Activated T-helper 2 cell treated with anti-CD3 and anti-CD28 coated beads, Interferon-gamma antibody, Interleukin-2, Interleukin-4, amounts not matched to agents 10 μg/mL and 5 μg/mL and 100 μg/mL, durations not matched to agents 14 hours and 24 hours and 36 hours (primary cell): ENCODE measurements at regions not wholly inside any gene's neighbourhood (a gene's known extent, or its start where the extent isn't known, plus 50 kb on each side); places are given as distances from the start of the nearest gene placed in this dataset.

Source experiments
- DNase-seq: peaks from one replicate; pipeline ENCODE4 v3.0.0; 2021; ENCODE audit warnings: low spot score
- H3K27ac Mint-ChIP-seq: one replicate; pipeline ENCODE4 v1.8.0; 2021; ENCODE audit warnings: mixed read lengths
- H3K27me3 Mint-ChIP-seq: one replicate; pipeline ENCODE4 v1.8.0; 2021; ENCODE audit warnings: low read depth, mixed read lengths
- H3K36me3 Mint-ChIP-seq: one replicate; pipeline ENCODE4 v1.8.0; 2021; ENCODE audit warnings: low read depth, mixed read lengths
- H3K4me1 Mint-ChIP-seq: one replicate; pipeline ENCODE4 v1.8.0; 2021; ENCODE audit warnings: low read depth, mixed read lengths
- H3K4me3 Mint-ChIP-seq: one replicate; pipeline ENCODE4 v1.8.0; 2021; ENCODE audit warnings: low read depth, mild to moderate bottlenecking, moderate library complexity, mixed read lengths
- H3K9me3 Mint-ChIP-seq: one replicate; pipeline ENCODE4 v1.8.0; 2021; ENCODE audit warnings: mixed read lengths
- intact Hi-C: fragments of 100-400 bp; cut with micrococcal nuclease; formaldehyde crosslinking; loops from one replicate; pipeline ENCODE4 v1.15.1; 2023

- intact Hi-C loops, result no loop called here
- Mint-ChIP-seq H3K36me3 (no peaks in the 10 kb centered on the region), H3K4me3 (no peak overlapping the region), H3K9me3 (peaks cover 5% of the 10 kb centered on the region), H3K4me1 (no peaks in the 10 kb centered on the region), H3K27me3 (no peaks in the 10 kb centered on the region), H3K27ac (no peak overlapping the region)
- DNase-seq, result no peak
These were observed 563.1 kb upstream of the INTU start for GRCh38 chr4:127069675-127070074.

DNA sequence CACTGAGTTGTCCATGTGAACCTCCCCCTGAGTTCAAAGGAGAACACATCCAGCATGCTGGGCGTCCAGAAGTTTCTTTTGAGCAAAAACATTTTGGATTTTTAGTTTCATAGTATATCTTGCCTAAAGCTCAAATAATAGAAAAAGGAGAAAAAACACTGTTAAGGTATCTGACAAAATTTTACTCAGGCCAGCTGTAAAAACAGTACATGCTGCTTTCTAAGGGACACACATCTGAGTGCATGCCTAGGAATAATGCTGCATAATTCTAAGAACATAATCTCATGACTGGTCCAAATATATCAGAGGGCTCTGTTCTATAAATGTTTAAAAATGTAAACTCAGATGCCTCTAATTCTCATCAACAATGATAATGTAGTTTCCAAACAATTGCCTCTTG is 561.3 kb upstream of the INTU start:
- Mint-ChIP-seq H3K9me3 (peaks cover 8% of the 10 kb centered on the region), H3K4me1 (no peaks in the 10 kb centered on the region), H3K36me3 (no peaks in the 10 kb centered on the region), H3K27me3 (no peaks in the 10 kb centered on the region), H3K27ac (no peak overlapping the region), H3K4me3 (no peak overlapping the region)
- DNase-seq, result no peak
- intact Hi-C loops, result no loop called here

DNA sequence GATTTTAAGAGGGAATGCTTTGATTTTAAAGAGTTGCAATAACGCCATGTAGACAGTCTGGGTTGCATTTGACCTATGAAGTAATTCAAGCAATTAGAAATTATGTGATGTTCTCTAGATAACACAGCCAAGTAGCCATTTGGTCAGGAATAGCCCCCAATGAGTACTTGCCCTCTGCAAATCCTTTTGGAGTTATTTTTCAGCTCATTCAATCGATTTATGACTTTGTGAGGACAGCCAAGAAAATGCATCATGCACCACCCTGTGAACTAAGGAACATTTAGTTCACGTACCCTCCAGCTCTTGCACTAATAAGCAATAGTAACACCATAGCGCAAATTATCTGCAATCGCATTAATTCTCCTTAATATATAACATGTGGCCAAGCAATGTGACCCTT is 552.6 kb upstream of the INTU start:
- no peak overlapping the region for H3K27ac Mint-ChIP-seq
- H3K27me3 Mint-ChIP-seq, result no peaks in the 10 kb centered on the region
- no peak overlapping the region for H3K4me3 Mint-ChIP-seq
- intact Hi-C loops, result no loop called here
- no peak for DNase-seq
- H3K4me1 Mint-ChIP-seq, result no peaks in the 10 kb centered on the region
- H3K9me3 Mint-ChIP-seq, result peaks cover 14% of the 10 kb centered on the region
- no peaks in the 10 kb centered on the region for H3K36me3 Mint-ChIP-seq

DNA sequence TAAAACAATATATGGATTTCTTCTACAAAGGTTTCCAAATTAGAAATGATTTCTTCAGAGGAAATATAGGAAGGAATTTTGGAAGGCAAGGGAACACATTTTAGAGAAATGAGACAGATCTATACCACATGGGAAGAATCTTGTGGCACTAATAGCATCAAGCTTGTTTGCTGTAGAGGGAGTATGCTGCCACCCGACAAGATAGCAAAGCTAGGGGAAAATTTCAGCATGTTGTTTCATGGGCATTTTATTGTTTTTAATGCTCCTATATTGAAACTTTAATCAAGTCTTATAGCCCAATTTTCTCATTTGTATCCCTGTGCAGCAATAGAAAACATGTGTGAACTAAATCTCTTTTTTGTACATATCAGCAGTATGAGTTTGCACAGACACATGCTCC is 551.7 kb upstream of the INTU start:
- H3K27ac Mint-ChIP-seq, result no peak overlapping the region
- intact Hi-C loops, result no loop called here
- H3K4me1 Mint-ChIP-seq, result no peaks in the 10 kb centered on the region
- peaks cover 18% of the 10 kb centered on the region for H3K9me3 Mint-ChIP-seq
- no peaks in the 10 kb centered on the region for H3K27me3 Mint-ChIP-seq
- H3K4me3 Mint-ChIP-seq, result no peak overlapping the region
- DNase-seq, result no peak
- H3K36me3 Mint-ChIP-seq, result no peaks in the 10 kb centered on the region

DNA sequence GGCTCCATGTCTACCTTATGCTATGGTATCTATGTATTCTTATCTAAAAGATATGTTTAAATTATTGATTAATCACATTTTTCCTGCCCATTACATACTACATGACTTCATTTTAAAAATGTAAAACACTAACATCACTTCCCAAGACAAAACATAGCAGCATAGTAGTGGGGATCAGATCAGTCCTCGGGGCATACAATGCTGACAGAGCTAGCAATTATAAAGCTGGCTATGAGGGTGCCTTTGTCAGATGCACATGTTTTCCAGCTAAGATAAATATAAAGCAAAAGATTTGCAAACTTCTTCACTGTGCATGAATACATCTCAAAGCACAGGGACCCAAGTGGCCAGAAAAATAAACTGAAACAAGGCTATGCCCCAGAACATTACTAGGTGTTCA is 549.8 kb upstream of the INTU start:
- Mint-ChIP-seq H3K27ac (no peak overlapping the region), H3K4me1 (no peaks in the 10 kb centered on the region), H3K36me3 (no peaks in the 10 kb centered on the region), H3K27me3 (no peaks in the 10 kb centered on the region), H3K4me3 (no peak overlapping the region), H3K9me3 (peaks cover 26% of the 10 kb centered on the region)
- DNase-seq, result no peak
- intact Hi-C loops, result no loop called here

- Mint-ChIP-seq H3K27me3 (no peaks in the 10 kb centered on the region), H3K4me1 (no peaks in the 10 kb centered on the region), H3K27ac (no peak overlapping the region), H3K36me3 (no peaks in the 10 kb centered on the region), H3K9me3 (peaks cover 25% of the 10 kb centered on the region), H3K4me3 (no peak overlapping the region)
- intact Hi-C loops, result no loop called here
- DNase-seq, result no peak
These were observed 548.1 kb upstream of the INTU start for GRCh38 chr4:127084666-127085065.

DNA sequence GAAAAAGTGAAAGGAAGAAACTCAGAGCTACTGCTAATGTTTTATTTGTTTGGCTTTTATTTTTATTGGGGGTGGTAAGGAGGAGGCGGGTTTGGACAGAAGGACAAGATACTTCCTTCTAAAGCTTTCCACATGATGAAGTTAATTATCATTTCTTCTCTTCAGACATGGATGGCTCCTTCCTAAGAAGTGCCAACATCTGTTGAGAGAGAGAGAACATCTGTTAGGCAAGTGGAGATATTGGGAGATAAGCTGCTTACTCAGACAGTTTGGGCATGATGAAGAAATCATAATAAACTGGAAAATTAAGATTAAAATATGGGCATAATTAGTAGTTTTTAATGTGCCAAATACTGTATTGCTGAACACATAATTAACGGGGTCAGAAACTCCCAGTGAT is 535.7 kb upstream of the INTU start:
- no peak for DNase-seq
- no peaks in the 10 kb centered on the region for H3K27me3 Mint-ChIP-seq
- no peaks in the 10 kb centered on the region for H3K36me3 Mint-ChIP-seq
- no peak overlapping the region for H3K27ac Mint-ChIP-seq
- H3K4me1 Mint-ChIP-seq, result no peaks in the 10 kb centered on the region
- intact Hi-C loops, result no loop called here
- peaks cover 5% of the 10 kb centered on the region for H3K9me3 Mint-ChIP-seq
- no peak overlapping the region for H3K4me3 Mint-ChIP-seq

- no peak for DNase-seq
- intact Hi-C loops, result no loop called here
These were observed 530.4 kb upstream of the INTU start for GRCh38 chr4:127102361-127102760.

DNA sequence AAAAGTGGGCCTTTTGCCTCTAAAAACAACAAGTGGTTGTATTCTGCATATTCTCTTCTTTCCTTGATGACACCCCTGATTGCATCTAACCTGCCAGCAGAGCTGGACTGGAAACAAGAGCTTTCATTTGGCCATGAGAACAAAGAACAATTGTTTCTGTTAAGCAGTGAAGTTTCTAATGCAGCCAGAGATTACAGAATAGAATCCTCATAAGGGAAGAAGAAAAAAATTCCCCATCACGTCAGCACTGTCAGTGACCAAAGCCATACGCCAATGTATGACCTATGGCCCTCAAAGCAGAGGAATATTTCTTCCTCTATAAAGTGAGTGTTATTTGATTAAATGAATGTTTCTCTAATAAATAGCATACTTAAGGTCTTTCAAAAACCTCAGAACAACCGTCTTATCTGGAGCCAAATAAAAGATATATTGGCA is 529.1 kb upstream of the INTU start:
- DNase-seq, result no peak
- Mint-ChIP-seq H3K4me1 (no peaks in the 10 kb centered on the region), H3K27ac (no peak overlapping the region), H3K27me3 (no peaks in the 10 kb centered on the region), H3K4me3 (no peak overlapping the region), H3K36me3 (no peaks in the 10 kb centered on the region), H3K9me3 (peaks cover 26% of the 10 kb centered on the region)
- intact Hi-C loops, result no loop called here

More at GRCh38 chr4:127102361-127102760, 530.4 kb upstream of the INTU start:
- Mint-ChIP-seq H3K27ac (no peak overlapping the region), H3K4me3 (no peak overlapping the region), H3K36me3 (no peaks in the 10 kb centered on the region), H3K27me3 (no peaks in the 10 kb centered on the region), H3K4me1 (no peaks in the 10 kb centered on the region), H3K9me3 (peaks cover 13% of the 10 kb centered on the region)

DNA sequence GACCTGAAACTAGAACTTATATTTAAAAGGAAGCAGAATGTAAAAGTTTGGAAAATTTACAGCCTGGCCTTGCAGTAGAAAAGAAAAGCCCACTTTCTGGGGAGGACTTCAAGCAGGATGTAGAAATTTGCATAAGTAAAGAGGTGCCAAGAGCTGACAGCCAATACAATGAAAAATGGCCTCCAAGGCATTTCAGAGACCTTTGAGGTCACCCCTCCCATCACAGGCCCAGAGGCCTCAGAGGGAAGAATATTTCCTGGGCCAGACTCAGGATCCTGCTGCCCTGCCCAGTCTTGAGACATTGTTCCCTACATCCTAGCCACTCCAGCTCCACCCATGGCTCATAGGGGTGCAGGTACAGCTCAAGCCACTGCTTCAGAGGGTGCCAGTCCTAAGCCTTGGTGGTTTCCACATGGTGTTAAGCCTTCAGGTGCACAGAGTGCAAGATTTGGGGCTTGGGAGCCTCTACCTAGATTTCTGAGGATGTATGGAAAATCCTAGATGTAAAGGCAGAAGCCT is 518.9 kb upstream of the INTU start:
- Mint-ChIP-seq H3K9me3 (peaks cover 17% of the 10 kb centered on the region), H3K36me3 (no peaks in the 10 kb centered on the region), H3K27me3 (no peaks in the 10 kb centered on the region), H3K4me3 (no peak overlapping the region), H3K4me1 (no peaks in the 10 kb centered on the region), H3K27ac (no peak overlapping the region)
- no peak for DNase-seq
- intact Hi-C loops, result no loop called here

GRCh38 chr4:127118681-127119080 is 514.1 kb upstream of the INTU start:
- Mint-ChIP-seq H3K9me3 (peaks cover 16% of the 10 kb centered on the region), H3K4me3 (no peak overlapping the region), H3K4me1 (no peaks in the 10 kb centered on the region), H3K27me3 (no peaks in the 10 kb centered on the region), H3K27ac (no peak overlapping the region), H3K36me3 (no peaks in the 10 kb centered on the region)
- no peak for DNase-seq
- intact Hi-C loops, result no loop called here

GRCh38 chr4:127120441-127121090 is 512.2 kb upstream of the INTU start:
- Mint-ChIP-seq H3K27me3 (no peaks in the 10 kb centered on the region), H3K4me1 (no peaks in the 10 kb centered on the region), H3K9me3 (peaks cover 17% of the 10 kb centered on the region), H3K27ac (no peak overlapping the region), H3K4me3 (no peak overlapping the region), H3K36me3 (no peaks in the 10 kb centered on the region)
- intact Hi-C loops, result no loop called here
- no peak for DNase-seq

DNA sequence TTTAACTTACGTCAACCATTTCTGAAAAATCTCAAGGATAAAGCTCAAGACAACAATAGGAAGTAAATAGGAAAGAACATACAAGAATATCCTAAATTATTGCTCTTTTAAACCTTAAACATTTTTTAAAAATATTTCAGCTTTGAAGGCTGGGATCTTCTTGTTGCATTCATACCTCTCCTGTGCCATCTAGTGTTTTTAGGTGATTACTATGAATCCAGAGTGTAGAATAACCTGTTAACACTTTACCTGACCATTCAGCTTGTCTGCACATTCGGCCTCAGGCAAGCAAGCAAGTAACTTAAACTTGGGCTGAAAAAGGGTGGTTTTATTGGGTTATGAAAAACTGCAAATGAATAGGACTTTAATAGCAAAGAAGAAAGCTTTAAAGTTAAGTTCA is 507.8 kb upstream of the INTU start:
- no peaks in the 10 kb centered on the region for H3K27me3 Mint-ChIP-seq
- no peaks in the 10 kb centered on the region for H3K36me3 Mint-ChIP-seq
- intact Hi-C loops, result no loop called here
- DNase-seq, result no peak
- no peaks in the 10 kb centered on the region for H3K4me1 Mint-ChIP-seq
- H3K9me3 Mint-ChIP-seq, result peaks cover 17% of the 10 kb centered on the region
- H3K4me3 Mint-ChIP-seq, result no peak overlapping the region
- no peak overlapping the region for H3K27ac Mint-ChIP-seq

- no peaks in the 10 kb centered on the region for H3K36me3 Mint-ChIP-seq
- intact Hi-C loops, result no loop called here
- no peak for DNase-seq
- H3K4me3 Mint-ChIP-seq, result no peak overlapping the region
- H3K27me3 Mint-ChIP-seq, result no peaks in the 10 kb centered on the region
- no peaks in the 10 kb centered on the region for H3K4me1 Mint-ChIP-seq
- no peak overlapping the region for H3K27ac Mint-ChIP-seq
- peaks cover 19% of the 10 kb centered on the region for H3K9me3 Mint-ChIP-seq
These were observed 506.0 kb upstream of the INTU start for GRCh38 chr4:127126718-127127117.
